Middle frontal gyrus (tissue), 1 donor: ENCODE measurements at regions not wholly inside any gene's neighbourhood (a gene's known extent, or its start where the extent isn't known, plus 50 kb on each side); places are given as distances from the start of the nearest gene placed in this dataset.
A peak's percentile ranks its signal among the peaks of the same experiment; 100 is the strongest.
"Not testable (repeated sequence)": the region's sequence is repeated elsewhere in the genome, so short reads cannot be mapped to it uniquely, and the experiment has no call there.

ENCODE experiments used
- DNase-seq: peaks from one replicate; pipeline ENCODE4 v3.0.0-alpha.2; 2015; ENCODE audit warnings: low spot score; ENCODE audit errors: extremely low spot score

- no peak for DNase-seq
Measured at GRCh38 chr3:40751666-40752065, 226.9 kb downstream of the ZNF621 start.

GRCh38 chr3:40752492-40752891 lies 227.7 kb downstream of the ZNF621 start:
- DNase-seq: no peak

GRCh38 chr3:40753291-40753770 lies 228.6 kb downstream of the ZNF621 start:
- DNase-seq: no peak

GRCh38 chr3:40753951-40754350 lies 229.2 kb downstream of the ZNF621 start:
- peak; percentile 29 for DNase-seq

GRCh38 chr3:40754994-40755393 lies 230.2 kb downstream of the ZNF621 start:
- DNase-seq: no peak

- DNase-seq: no peak
Measured at GRCh38 chr3:40756500-40756899, 231.7 kb downstream of the ZNF621 start.

- not testable (repeated sequence) for DNase-seq
Measured at GRCh38 chr3:40762771-40763170, 238.0 kb downstream of the ZNF621 start.

- DNase-seq: no peak
Measured at GRCh38 chr3:40763807-40764206, 239.0 kb downstream of the ZNF621 start.

- DNase-seq: no peak
Measured at GRCh38 chr3:40764747-40765146, 240.0 kb downstream of the ZNF621 start.

- no peak for DNase-seq
Measured at GRCh38 chr3:40765884-40766283, 241.1 kb downstream of the ZNF621 start.

- no peak for DNase-seq
Measured at GRCh38 chr3:40766396-40766795, 241.6 kb downstream of the ZNF621 start.

GRCh38 chr3:40768046-40768445 lies 243.3 kb downstream of the ZNF621 start:
- DNase-seq: no peak

GRCh38 chr3:40768536-40768935 lies 243.8 kb downstream of the ZNF621 start:
- no peak for DNase-seq

GRCh38 chr3:40770061-40770460 lies 245.3 kb downstream of the ZNF621 start:
- DNase-seq: no peak

- DNase-seq: no peak
Measured at GRCh38 chr3:40771112-40771511, 246.4 kb downstream of the ZNF621 start.

GRCh38 chr3:40779039-40779438 lies 254.3 kb downstream of the ZNF621 start:
- DNase-seq: no peak

GRCh38 chr3:40780291-40780924 lies 255.6 kb downstream of the ZNF621 start:
- peak; percentile 57 for DNase-seq

GRCh38 chr3:40780925-40781406 lies 256.2 kb downstream of the ZNF621 start:
- DNase-seq: no peak

GRCh38 chr3:40782111-40782721 lies 257.5 kb downstream of the ZNF621 start:
- no peak for DNase-seq

- no peak for DNase-seq
Measured at GRCh38 chr3:40790746-40791145, 266.0 kb downstream of the ZNF621 start.

GRCh38 chr3:40793730-40794129 lies 269.0 kb downstream of the ZNF621 start:
- no peak for DNase-seq

GRCh38 chr3:40800343-40800742 lies 275.6 kb downstream of the ZNF621 start:
- no peak for DNase-seq

- no peak for DNase-seq
Measured at GRCh38 chr3:40801284-40801741, 276.6 kb downstream of the ZNF621 start.
